GM18867 (cell line): ENCODE measurements at regions not wholly inside any gene's neighbourhood (a gene's known extent, or its start where the extent isn't known, plus 50 kb on each side); places are given as distances from the start of the nearest gene placed in this dataset.

ENCODE experiments used
- ATAC-seq: cut with Tn5 transposase; IDR thresholded peaks from one replicate; pipeline ENCODE4 v1.9.1; 2021; ENCODE audit warnings: mild to moderate bottlenecking, moderate library complexity; ENCODE audit not compliant: unreplicated experiment

DNA sequence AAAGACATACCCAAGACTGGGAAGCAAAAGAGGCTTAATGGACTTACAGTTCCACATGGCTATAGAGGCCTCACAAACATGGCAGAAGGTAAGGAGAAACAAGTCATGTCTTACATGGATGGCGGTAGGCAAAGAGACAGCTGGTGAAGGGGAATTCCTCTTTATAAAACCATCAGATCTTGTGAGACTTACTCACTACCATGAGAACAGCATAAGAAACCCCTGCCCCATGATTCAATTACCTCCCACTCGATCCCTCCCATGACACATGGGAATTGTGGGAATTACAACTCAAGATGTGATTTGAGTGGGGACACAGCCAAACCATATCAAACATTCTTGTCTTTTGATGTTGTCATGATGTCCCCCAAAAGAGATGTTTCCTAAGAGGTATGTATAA is 103.3 kb downstream of the DUSP10 start:
- no peak for ATAC-seq

GRCh38 chr1:221641811-221642210 is 100.1 kb downstream of the DUSP10 start:
- no peak for ATAC-seq

- peak; percentile 83 for ATAC-seq
These were observed 98.3 kb downstream of the DUSP10 start for GRCh38 chr1:221643404-221644144.

DNA sequence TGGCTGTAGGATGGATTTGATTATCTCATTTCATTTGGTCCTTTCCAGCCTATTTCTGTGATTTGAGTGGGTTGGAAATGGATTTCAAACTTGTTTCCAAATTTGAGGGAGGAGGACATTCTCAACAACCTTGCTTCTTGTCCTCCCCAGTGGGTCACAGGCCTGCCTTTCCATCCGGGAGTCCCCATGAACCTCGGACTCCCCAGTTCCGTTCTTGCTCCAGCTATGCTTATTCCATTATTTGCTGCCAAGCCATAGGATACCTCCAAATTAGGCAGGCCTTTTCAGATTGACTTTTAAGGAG is 97.8 kb downstream of the DUSP10 start:
- peak; percentile 18 for ATAC-seq

DNA sequence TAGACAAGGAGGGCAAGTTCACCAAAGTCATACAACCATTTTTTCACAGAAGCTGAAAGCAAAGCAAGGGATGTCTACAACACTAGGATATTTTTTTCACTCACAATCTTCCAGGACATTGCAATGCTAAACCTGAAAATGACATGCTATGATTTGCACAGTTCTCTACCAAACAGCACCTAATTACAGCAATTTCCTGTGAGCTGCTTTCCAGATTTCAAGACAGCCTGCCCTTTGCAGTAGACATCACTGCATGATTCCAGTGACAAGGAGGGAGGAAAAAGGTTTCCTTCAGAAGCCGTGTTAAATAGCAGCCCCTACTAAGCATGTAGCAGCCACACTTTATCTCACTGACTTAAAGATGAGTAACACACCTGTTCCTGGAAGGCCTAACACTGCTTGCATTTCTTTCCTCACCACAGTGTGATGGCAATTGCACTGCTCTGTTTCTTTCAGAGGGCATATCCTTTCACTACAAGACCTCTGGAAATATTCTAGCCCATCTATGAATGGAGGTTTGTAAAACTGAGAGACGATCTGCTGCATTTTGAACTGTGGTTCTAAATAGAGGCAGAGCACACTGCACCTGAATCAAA is 97.1 kb downstream of the DUSP10 start:
- ATAC-seq, result no peak

- ATAC-seq, result no peak
These were observed 93.7 kb downstream of the DUSP10 start for GRCh38 chr1:221648201-221648600.
